Left colon (tissue), 2 donors: ENCODE measurements at regions not wholly inside any gene's neighbourhood (a gene's known extent, or its start where the extent isn't known, plus 50 kb on each side); places are given as distances from the start of the nearest gene placed in this dataset.
A peak's percentile ranks its signal among the peaks of the same experiment; 100 is the strongest.

Experiments used
- ATAC-seq: fragments of 200-7000 bp; cut with Tn5 transposase; one replicate; pipeline ENCODE4 v1.9.1; 2020; ENCODE audit warnings: mild to moderate bottlenecking, moderate library complexity
- DNase-seq, 2 donors: peaks; one replicate each; pipeline ENCODE4 v3.0.0-alpha.2; 2020
- intact Hi-C, 2 donors: fragments of 100-400 bp; cut with DNase I in 1 of 2; cut with micrococcal nuclease in 1 of 2; formaldehyde crosslinking; loops; one replicate each; pipeline versions ENCODE4 v1.11.2 to v1.14.0; 2022; cut with DNase I, micrococcal nuclease
- donor health status: DM: no; HTN: no; CAD: no.
- donor health status: DM: yes; HTN: yes; CAD: no.

- intact Hi-C loops, result no loop called here
- DNase-seq (no peak), ATAC-seq (no peak)
These were observed 296.6 kb upstream of the MME start for GRCh38 chr3:154783521-154783931.

- ATAC-seq, result no peak
- no peak for DNase-seq
- intact Hi-C loops, result no loop called here
These were observed 297.1 kb upstream of the MME start for GRCh38 chr3:154783061-154783460.

GRCh38 chr3:154782151-154782550 lies 298.0 kb upstream of the MME start:
- intact Hi-C loops, result no loop called here
- DNase-seq (no peak), ATAC-seq (no peak)

DNA sequence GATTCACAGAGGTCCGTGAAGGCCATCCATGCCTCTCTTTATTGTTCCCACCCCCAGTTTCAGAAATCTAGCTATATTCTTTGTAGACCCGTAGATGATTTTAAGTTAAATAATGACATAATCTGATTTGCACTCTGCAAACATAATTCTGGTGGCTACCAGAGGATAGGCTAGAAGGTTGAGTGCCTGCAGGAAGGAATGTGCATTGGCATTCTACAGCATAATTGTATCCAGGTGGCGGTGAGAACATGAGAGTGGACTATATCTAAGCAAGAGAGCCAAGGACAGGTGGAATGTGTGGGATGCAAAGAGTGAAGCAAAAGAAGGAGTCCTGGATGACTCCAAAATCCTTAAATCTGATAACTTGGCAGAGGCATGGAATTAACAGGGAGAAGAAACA lies 298.5 kb upstream of the MME start:
- ATAC-seq (no peak), DNase-seq (no peak)
- intact Hi-C loops, result no loop called here

DNA sequence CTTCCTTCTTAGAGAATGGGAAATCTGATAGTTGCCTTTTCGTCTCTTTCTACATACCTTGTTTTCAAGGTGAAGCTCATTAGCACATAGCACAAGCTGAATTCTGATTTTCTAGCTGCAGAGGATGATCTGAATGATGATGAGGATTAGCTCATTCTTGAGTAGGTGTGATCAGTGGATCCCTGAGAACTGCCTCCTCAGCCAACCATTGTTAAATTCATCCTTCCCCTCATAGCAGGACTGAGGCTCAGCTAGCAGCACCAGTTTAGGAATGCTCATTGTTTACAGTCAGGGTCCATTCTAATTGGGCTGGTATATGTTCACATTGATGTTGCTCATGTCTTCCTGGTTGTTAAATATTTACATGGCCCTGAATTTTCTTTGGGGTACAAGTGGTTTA lies 299.9 kb upstream of the MME start:
- no peak for DNase-seq
- no peak for ATAC-seq
- intact Hi-C loops, result no loop called here

GRCh38 chr3:154779571-154779970 lies 300.5 kb upstream of the MME start:
- no peak for ATAC-seq
- intact Hi-C loops, result no loop called here

GRCh38 chr3:154778057-154778456 lies 302.1 kb upstream of the MME start:
- ATAC-seq (no peak), DNase-seq (no peak)
- intact Hi-C loops, result no loop called here

More at GRCh38 chr3:154779571-154779970, 300.5 kb upstream of the MME start:
- DNase-seq, result no peak

- intact Hi-C loops, result no loop called here
- DNase-seq, result no peak
- ATAC-seq, result no peak
These were observed 303.4 kb upstream of the MME start for GRCh38 chr3:154776549-154777225.

- DNase-seq (no peak), ATAC-seq (no peak)
- intact Hi-C loops, result no loop called here
These were observed 304.1 kb upstream of the MME start for GRCh38 chr3:154775821-154776548.

- DNase-seq, result peak; percentile 26 to 50
- ATAC-seq, result peak; percentile 94
- intact Hi-C loops, result no loop called here
These were observed 313.2 kb upstream of the MME start for GRCh38 chr3:154766765-154767503.

- intact Hi-C loops, result no loop called here
- no peak for ATAC-seq
These were observed 315.1 kb upstream of the MME start for GRCh38 chr3:154764856-154765640.

GRCh38 chr3:154762486-154762885 lies 317.6 kb upstream of the MME start:
- intact Hi-C loops, result no loop called here
- DNase-seq (no peak), ATAC-seq (no peak)

More at GRCh38 chr3:154764856-154765640, 315.1 kb upstream of the MME start:
- no peak for DNase-seq

- ATAC-seq, result no peak
- no peak for DNase-seq
- intact Hi-C loops, result loop anchor here in 1 of 2 donors (2.0 kb wide), 1 partner anchor 563 kb away; no protein-coding TSS in a partner anchor
These were observed 320.2 kb upstream of the MME start for GRCh38 chr3:154759966-154760365.

DNA sequence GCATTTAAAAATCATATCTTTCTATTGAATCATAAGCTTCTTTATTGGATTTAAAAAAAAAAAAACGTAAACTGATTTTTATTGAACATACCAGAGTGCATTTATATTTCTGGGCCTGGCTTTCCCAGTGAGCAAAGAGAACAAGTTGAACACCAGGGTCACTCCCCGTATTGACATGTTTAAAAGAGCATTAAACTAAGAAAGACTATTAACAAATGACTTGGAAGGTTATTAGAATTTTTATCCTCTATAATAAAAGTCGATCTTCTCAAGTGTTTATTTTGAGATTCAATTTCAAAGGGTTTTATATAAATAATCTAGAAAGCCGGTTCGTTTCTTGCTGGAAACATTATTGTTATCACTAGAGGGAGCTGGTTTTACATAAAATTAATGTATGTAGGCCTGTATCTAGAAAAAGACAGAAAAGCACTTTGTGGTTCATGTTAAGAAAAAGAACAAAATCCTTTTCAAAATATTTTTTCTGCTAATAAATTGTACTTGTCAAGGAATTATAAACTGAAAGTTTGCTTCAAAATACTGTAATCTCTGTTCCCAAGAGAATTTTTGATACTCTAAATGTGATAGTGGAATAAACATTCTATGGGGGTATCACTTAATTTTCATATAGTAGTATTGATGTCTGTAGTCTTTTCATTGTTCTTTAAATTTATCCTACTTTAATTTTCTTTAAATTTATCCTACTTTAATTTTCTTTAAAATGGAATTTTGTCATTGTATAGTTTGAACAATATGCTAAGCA lies 321.8 kb upstream of the MME start:
- ATAC-seq (no peak), DNase-seq (no peak)
- intact Hi-C loops, result loop anchor here in 1 of 2 donors (2.0 kb wide), 1 partner anchor 565 kb away; no protein-coding TSS in a partner anchor

- intact Hi-C loops, result no loop called here
- no peak for DNase-seq
- no peak for ATAC-seq
These were observed 323.1 kb upstream of the GPR149 start for GRCh38 chr3:154753101-154753500.

DNA sequence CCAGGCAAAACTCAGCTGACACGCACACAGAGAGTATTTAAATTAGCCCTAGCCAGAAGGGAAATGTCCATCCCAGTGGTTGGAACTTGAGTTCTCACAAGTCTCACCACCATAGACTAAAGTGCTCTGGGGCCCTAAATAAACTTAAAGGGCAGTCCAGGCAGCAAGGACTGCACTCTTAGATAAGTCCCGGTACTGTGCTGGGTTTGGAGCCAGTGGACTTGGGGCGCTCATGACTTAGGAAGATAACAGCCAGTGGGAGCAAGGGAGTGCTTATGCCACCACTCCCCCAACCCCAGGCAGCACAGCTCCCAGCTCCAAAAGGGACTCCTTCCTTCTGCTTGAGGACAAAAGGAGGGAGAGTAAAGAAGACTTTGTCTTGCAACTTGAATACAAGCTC lies 319.5 kb upstream of the GPR149 start:
- no peak for ATAC-seq
- no peak for DNase-seq
- intact Hi-C loops, result no loop called here

DNA sequence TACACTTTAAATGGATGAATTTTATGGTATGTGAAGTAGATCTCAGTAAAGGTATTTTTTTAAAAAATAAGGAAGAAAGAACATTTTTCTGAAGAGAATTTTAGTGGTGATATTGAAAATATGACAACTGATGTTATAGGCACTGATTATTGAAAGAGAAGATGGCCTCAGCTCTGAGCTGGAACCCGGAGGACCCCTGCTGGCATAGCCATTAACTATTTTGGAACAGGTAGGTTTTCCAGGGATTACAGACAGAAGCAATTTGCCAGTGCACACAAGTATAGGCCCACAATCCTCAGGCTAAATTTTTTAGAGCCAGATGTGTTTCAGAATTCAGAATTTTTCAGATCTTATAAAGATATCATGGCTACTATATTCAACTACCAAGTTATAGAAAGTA lies 315.9 kb upstream of the GPR149 start:
- DNase-seq, result no peak
- intact Hi-C loops, result no loop called here
- ATAC-seq, result no peak

DNA sequence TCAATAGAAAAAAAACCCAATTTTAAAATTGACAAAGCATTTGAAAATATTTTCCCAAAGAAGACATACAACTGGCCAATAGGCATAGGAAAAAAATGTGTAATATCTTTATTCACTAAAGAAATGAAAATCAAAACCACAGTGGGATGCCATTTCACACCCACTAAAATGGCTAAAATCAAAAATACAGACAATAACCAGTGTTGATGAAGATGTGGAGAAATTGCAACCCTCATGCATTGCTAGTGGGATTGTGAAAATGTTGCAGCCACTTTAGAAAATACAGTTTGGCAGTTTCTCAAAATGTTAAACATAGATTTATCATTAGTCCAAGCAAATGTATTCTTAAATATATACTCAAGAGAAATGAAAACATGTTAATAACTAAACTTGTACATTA lies 315.1 kb upstream of the GPR149 start:
- DNase-seq (no peak), ATAC-seq (no peak)
- intact Hi-C loops, result no loop called here
